ENCODE measurements at regions not wholly inside any gene's neighbourhood (a gene's known extent, or its start where the extent isn't known, plus 50 kb on each side); places are given as distances from the start of the nearest gene placed in this dataset.

DNA sequence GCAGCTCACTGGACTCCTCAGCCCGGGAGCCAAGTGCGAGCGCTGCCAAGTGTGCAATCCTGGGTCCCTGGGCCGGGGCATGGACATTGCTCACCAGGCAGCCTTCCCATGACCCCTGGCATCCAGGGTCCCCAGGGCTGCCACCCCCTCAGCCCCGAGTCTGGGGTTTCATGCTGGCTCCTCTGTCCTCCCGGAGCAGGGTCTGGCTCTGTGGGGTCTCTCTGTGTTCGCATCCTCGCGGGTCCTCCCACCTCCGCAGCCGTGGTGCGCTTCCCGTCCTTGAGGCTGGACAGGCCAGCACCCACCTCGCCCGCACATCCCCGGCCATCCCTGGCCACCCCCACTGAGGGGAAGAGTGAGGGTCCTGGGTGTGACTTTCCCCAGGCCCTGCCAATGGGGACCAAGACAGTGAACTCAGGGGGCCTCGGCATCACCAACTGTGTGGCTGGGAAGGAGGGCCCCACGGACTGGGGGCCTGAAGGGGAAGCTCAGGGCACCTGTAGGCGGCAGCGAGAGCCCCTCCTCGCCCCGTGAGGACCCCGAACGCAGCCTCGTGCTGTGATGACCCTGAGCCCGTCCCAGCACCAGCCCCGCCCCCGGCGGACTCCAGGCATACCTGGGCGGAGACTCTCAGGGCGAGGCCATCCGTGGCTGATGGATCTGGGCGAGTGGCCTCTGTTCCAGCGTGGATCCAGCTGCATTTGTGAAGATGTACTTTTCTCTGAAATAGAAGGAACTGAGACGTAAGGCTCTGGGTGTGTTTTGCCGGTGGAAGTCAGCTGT, 50.3 kb upstream of the CFAP46 start:
- TF ChIP-seq GATA1 (IDR thresholded peaks at IDR 0.05; ENCODE audit: low read depth, low read length) (no peak), POLR2A (IDR thresholded peaks at IDR 0.05; ENCODE audit: low read length) (no peak)
- no peak for DNase-seq
